GM13977 (cell line): ENCODE measurements at regions not wholly inside any gene's neighbourhood (a gene's known extent, or its start where the extent isn't known, plus 50 kb on each side); places are given as distances from the start of the nearest gene placed in this dataset.

Experiments
- DNase-seq: peaks from one replicate; pipeline ENCODE4 v3.0.0; 2012; ENCODE audit warnings: low spot score
- in situ Hi-C: fragments of 300-500 bp; cut with MboI; formaldehyde crosslinking; loops from one replicate; pipeline ENCODE4 v1.12.0; 2022; ENCODE audit warnings: low sequenced_read_pairs, low pct_unique_long_range_greater_than_20kb, mixed read lengths, inconsistent platforms; ENCODE audit not compliant: unreplicated experiment
- TF ChIP-seq, protein P1 (sequence below): IDR thresholded peaks from 2 replicates; pipeline ENCODE4 v1.5.1; 2012; ENCODE audit warnings: mild to moderate bottlenecking, control low read depth; ENCODE audit not compliant: insufficient read depth; ENCODE audit errors: extremely low read depth, missing control alignments

DNA sequence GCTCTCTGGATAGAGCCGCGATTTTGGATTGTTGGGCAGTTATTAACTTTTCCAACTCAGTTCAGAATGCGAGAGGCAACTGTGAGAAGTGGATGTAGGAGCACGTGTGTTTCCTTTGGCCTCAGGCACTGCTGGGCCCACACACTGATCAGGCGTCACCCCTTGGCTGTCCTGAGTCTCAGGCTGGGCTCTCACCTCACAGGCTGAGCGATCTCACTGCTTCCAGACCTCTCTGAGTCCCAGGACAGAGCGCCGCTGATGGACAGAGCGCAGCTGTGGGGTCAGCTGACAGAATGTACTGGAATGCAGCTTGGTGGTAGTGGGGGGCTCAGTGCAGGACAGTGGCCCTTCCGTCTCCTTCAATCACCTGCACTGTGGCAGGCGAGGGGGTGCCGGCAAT lies 516.2 kb downstream of the TBC1D22A start:
- DNase-seq = no peak
- in situ Hi-C loops = no loop called here
- TF ChIP-seq, protein P1, sequence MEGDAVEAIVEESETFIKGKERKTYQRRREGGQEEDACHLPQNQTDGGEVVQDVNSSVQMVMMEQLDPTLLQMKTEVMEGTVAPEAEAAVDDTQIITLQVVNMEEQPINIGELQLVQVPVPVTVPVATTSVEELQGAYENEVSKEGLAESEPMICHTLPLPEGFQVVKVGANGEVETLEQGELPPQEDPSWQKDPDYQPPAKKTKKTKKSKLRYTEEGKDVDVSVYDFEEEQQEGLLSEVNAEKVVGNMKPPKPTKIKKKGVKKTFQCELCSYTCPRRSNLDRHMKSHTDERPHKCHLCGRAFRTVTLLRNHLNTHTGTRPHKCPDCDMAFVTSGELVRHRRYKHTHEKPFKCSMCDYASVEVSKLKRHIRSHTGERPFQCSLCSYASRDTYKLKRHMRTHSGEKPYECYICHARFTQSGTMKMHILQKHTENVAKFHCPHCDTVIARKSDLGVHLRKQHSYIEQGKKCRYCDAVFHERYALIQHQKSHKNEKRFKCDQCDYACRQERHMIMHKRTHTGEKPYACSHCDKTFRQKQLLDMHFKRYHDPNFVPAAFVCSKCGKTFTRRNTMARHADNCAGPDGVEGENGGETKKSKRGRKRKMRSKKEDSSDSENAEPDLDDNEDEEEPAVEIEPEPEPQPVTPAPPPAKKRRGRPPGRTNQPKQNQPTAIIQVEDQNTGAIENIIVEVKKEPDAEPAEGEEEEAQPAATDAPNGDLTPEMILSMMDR = no peak

DNA sequence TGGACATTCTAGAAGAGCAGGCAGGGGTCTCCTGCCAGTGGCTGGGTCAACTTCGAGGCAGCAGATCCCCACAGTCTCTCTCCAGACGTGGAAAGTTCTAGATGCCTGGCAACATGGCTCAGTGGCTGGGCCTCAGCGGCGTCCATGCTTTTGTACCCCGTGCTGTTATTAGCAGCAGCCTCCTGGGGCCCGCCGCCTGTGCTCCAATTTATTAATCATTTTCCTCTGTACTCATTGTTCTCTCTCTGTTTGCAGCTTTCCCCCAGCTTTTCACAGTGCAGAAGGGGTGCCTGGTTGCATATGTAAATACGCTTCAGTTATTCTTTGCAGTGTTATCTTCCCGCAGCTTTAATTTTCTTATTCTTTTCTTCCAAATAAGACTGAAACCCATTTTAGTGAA lies 515.1 kb downstream of the TBC1D22A start:
- in situ Hi-C loops = no loop called here
- no peak for DNase-seq
- TF ChIP-seq, protein P1 = no peak

DNA sequence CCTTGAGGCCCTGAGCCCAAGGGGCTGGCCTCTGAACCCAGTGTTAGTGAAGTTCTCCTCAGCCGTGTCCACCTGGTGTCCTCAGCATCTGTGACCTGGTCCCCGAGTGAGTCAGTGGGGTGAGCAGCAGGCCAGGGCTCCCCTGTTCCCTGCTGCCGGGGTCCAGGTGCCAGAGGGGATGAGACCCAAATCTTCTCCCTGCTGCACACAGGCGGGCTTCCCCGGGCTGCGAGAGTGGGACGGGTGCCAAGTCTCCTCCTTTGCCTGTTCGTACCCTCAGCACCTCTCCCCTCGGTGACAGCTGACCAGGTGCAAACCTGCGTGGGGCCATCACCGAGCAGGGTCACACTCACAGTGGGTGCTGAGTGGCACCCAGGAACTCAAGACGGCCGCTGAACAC lies 514.5 kb downstream of the TBC1D22A start:
- in situ Hi-C loops = no loop called here
- no peak for DNase-seq
- TF ChIP-seq, protein P1 = no peak

DNA sequence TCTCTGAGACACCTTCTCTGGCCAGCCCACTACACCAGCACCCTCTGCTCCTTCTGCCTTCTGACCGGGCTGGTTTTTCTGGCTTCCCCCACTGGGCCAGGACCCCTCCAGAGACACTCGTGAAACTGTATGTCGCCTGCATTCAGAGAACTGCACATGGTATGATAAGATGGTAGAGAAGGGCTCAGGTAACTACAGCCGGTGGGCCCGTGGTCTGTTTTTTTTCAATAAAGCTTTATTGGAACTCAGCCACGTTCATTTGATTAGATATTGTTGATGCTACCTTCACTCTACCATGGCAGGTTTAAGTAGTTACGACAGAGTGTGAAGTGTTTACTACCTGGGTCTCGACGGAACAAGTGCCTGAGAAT lies 514.0 kb downstream of the TBC1D22A start:
- TF ChIP-seq, protein P1 = no peak
- DNase-seq = no peak
- in situ Hi-C loops = no loop called here

DNA sequence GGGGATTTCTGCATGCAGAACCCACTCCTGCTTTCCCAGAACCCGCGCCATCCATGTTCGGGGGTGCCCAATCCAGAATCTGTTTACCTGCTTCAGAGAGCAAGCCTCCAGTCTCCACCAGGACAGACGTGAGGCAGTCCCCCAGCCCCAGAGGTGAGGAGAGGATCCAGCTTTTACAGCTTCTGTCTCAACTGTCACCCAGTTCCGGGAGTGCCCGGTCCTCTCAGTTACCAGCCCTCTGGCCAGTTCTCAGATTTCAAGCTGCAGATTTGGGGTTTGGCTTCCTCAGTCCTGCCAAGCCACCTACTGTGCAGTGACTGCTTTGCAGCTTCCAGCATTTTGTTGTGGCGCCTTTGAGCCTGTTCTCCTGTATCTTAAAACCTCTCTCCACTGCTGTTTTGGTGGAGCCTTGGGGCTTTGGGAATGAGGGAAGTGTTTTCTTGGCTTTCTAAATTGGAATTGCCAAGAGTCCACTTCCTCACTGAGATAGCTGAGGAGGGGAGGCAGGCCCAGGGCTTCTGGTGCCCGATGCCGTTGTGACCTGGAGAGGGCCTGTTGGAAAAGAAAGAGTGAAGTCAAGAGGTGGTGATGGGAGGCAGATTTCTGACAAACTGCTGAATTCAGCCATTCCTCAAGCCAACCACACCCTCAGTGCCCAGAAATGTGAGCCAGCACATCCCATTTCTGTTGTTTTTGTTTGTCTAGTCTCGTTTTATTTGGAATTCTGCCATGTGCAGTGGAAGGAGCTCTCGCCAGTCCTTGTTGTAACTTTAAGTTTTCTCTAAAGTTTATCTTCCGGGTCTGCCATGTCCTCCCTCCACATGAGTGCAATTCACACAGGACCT lies 513.4 kb downstream of the TBC1D22A start:
- no peak for DNase-seq
- in situ Hi-C loops = no loop called here
- TF ChIP-seq, protein P1 = no peak

DNA sequence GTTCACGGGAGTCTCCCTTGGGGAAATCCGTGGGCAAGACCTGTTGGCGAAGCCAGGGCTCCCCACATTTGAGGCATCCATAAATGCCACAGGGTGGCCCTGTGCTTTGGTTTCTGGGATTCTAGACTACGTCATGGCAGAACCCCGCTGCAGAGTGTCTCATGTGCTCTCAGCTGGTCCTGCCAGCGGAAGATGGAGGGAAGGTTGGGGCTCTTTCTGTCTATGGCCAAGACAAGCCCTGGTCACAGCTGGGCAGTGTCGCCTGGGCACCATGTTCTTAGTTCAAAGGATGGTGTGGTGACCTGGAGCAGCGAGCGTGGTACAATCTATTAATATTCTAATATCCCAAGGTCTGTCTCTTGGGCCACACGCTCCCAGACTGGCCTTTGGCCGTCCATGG lies 511.7 kb downstream of the TBC1D22A start:
- no peak for DNase-seq
- TF ChIP-seq, protein P1 = no peak
- in situ Hi-C loops = no loop called here
